ENCODE measurements at regions not wholly inside any gene's neighbourhood (a gene's known extent, or its start where the extent isn't known, plus 50 kb on each side); places are given as distances from the start of the nearest gene placed in this dataset.

DNA sequence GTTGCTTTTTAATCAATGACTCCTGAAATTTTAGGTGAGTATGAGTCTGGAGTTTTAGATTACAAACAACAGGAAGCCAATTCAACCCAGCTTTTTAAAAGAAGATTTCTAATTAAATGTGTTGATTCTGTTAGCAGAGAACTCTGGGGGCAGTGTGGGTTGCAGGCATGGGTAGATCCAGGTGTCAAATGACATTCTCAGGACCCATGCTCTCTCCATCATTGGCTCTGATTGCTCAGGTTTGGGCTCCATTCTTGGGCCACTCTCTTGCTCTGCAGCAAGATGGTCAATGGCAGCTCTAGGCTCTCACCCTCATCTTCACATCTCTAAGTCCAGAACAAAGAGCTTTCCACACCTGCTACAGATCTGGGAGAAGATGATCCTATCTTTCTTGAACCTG is 463.7 kb downstream of the PREX1 start:
- no peak for TF ChIP-seq POLR2A (IDR thresholded peaks at IDR 0.05)
- TF ChIP-seq, protein P1, sequence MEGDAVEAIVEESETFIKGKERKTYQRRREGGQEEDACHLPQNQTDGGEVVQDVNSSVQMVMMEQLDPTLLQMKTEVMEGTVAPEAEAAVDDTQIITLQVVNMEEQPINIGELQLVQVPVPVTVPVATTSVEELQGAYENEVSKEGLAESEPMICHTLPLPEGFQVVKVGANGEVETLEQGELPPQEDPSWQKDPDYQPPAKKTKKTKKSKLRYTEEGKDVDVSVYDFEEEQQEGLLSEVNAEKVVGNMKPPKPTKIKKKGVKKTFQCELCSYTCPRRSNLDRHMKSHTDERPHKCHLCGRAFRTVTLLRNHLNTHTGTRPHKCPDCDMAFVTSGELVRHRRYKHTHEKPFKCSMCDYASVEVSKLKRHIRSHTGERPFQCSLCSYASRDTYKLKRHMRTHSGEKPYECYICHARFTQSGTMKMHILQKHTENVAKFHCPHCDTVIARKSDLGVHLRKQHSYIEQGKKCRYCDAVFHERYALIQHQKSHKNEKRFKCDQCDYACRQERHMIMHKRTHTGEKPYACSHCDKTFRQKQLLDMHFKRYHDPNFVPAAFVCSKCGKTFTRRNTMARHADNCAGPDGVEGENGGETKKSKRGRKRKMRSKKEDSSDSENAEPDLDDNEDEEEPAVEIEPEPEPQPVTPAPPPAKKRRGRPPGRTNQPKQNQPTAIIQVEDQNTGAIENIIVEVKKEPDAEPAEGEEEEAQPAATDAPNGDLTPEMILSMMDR (IDR thresholded peaks at IDR 0.05) = no peak

Data from right lobe of liver (tissue), 4 donors.